Karpas-422 (cell line): ENCODE measurements at regions not wholly inside any gene's neighbourhood (a gene's known extent, or its start where the extent isn't known, plus 50 kb on each side); places are given as distances from the start of the nearest gene placed in this dataset.

Experiments
- DNase-seq: peaks from one replicate; pipeline ENCODE4 v3.0.0-alpha.2; 2015
- H2AFZ ChIP-seq: fragments of 200-600 bp; sonication (generic); 2 replicates; pipeline ENCODE4 v1.6.1; 2014; ENCODE audit warnings: antibody characterized with exemption, low read length, mixed read lengths
- H3K27ac ChIP-seq: fragments of 200-600 bp; sonication (generic); 2 replicates; pipeline ENCODE4 v1.5.1; 2014; ENCODE audit warnings: mild to moderate bottlenecking, low read length, moderate library complexity
- H3K27me3 ChIP-seq: fragments of 200-600 bp; sonication (generic); 2 replicates; pipeline ENCODE4 v1.6.1; 2014; ENCODE audit warnings: low read length, mixed read lengths
- H3K36me3 ChIP-seq: fragments of 200-600 bp; sonication (generic); 2 replicates; pipeline ENCODE4 v1.6.1; 2014; ENCODE audit warnings: low read length, mixed read lengths; ENCODE audit not compliant: insufficient read depth
- H3K4me1 ChIP-seq: fragments of 200-600 bp; sonication (generic); 2 replicates; pipeline ENCODE4 v1.6.1; 2014; ENCODE audit warnings: mild to moderate bottlenecking, low read length, mixed read lengths
- H3K4me2 ChIP-seq: fragments of 200-600 bp; sonication (generic); 2 replicates; pipeline ENCODE4 v1.6.1; 2014; ENCODE audit warnings: low read length, low read depth, mild to moderate bottlenecking; ENCODE audit not compliant: poor library complexity, severe bottlenecking
- H3K4me3 ChIP-seq: fragments of 200-600 bp; sonication (generic); 2 replicates; pipeline ENCODE4 v1.5.1; 2014; ENCODE audit warnings: mild to moderate bottlenecking, antibody characterized with exemption, low read length, mixed read lengths
- H3K79me2 ChIP-seq: fragments of 200-600 bp; sonication (generic); 2 replicates; pipeline ENCODE4 v1.6.1; 2014; ENCODE audit warnings: mild to moderate bottlenecking, low read length, mixed read lengths
- H3K9ac ChIP-seq: fragments of 200-600 bp; sonication (generic); 2 replicates; pipeline ENCODE4 v1.6.0; 2014; ENCODE audit warnings: low read length
- H3K9me2 ChIP-seq: fragments of 200-600 bp; sonication (generic), shearing (Covaris generic); replicated peaks from 2 replicates; pipeline ENCODE4 v1.6.0; 2014; ENCODE audit warnings: mild to moderate bottlenecking, low read length, moderate library complexity; ENCODE audit not compliant: insufficient read depth
- H3K9me3 ChIP-seq: fragments of 300-700, 200-600 bp; sonication (generic); 2 replicates; pipeline ENCODE4 v1.6.1; 2014; ENCODE audit warnings: low read length, mixed read lengths
- H4K20me1 ChIP-seq: fragments of 200-600 bp; sonication (generic); 2 replicates; pipeline ENCODE4 v1.6.1; 2014; ENCODE audit warnings: mild to moderate bottlenecking, antibody characterized with exemption, low read length, low read depth; ENCODE audit not compliant: insufficient read depth

DNA sequence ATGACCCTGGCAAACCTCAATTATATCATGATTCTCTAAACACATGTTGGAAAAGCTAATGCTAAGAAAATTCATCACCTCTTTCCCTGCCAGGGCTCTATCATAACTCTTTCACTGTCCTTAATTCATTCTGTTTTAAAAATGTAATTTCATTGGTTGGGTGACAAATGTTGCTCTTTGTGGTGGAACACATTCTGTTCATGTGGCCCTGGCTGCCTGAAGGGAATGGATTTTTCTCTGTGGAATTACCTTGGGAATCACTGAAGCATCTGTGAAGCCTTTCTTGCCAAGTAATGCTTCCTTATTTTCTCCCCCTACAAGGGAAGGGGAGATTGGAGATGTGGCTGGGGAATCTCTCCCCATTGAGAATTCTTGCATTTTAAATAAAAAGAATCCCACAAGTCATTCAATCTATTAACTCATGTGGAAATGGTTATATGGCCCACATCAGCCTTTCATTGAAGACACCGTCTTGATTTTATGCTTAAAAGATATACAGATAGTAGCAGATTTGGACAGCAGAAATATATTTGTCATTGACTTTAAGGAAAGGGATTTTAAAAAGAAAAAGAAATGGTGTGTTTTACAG lies 201.8 kb upstream of the NMUR2 start:
- Histone ChIP-seq H3K79me2 (no peaks in the 10 kb centered on the region), H3K4me2 (no peak overlapping the region), H3K9ac (no peak overlapping the region), H3K9me2 (no peaks in the 10 kb centered on the region), H3K27me3 (no peaks in the 10 kb centered on the region), H2AFZ (no peak overlapping the region), H4K20me1 (no peaks in the 10 kb centered on the region), H3K4me3 (no peak overlapping the region), H3K36me3 (no peaks in the 10 kb centered on the region), H3K27ac (no peak overlapping the region), H3K9me3 (no peaks in the 10 kb centered on the region), H3K4me1 (no peaks in the 10 kb centered on the region)
- DNase-seq = no peak

DNA sequence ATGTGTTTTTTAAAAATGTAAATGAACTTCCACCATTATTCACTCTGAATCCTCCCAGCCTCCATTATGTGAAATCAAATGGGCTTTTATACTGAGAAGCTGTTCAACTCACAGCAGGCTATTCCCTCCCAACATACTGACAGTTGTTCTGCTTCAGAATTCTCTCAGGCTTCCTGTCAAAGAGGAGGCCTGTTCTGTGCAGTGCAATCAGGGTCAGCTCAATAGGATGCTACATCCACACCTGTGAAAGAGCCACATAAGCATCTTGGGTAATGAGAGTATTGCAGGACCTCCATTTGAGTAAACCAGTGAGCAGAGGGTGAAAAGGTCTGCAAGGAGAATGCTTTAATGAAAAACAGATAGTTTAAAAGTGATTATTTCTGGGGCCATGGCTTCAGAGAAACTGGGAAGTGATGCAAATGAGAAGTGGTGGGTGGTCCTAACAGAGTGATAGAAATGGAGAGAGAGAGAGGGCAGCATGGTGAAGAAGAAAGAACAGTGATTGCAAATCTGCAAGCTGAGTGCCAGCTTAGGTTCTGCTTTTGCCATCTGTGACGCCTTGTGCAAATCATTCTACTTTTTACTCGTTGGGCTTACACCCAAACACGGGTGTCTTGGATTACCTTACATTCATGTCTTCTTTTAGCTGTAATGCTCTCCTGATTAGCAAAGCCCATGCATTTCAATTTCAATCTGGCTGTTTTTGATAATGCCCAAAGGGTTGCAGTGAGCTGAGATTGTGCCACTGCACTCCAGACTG lies 202.5 kb upstream of the NMUR2 start:
- Histone ChIP-seq H3K9me2 (no peaks in the 10 kb centered on the region), H3K79me2 (no peaks in the 10 kb centered on the region), H4K20me1 (no peaks in the 10 kb centered on the region), H3K9ac (no peak overlapping the region), H3K27ac (no peak overlapping the region), H3K9me3 (no peaks in the 10 kb centered on the region), H3K36me3 (no peaks in the 10 kb centered on the region), H3K27me3 (no peaks in the 10 kb centered on the region), H3K4me1 (no peaks in the 10 kb centered on the region), H3K4me3 (no peak overlapping the region), H3K4me2 (no peak overlapping the region), H2AFZ (no peak overlapping the region)
- no peak for DNase-seq

DNA sequence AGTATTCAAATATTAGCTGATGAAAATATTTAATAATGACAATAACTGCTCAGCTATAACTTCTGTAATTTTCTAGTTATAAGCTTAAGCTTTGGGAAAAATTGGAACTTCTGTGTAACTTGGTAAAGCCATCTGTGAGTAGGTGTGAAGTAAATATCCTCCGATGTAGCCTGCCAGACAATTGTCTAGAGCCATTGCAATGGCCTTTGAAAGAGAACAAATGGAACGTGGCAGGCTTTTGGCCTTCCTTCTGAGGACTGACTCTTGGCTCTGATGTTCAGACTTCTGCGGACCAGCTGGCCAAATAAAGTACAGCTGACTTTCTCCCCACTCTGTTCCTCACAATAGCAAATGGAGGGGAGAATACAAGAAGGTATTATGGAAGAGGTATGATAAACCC lies 203.4 kb upstream of the NMUR2 start:
- Histone ChIP-seq H2AFZ (no peak overlapping the region), H3K9me2 (no peaks in the 10 kb centered on the region), H3K9ac (no peak overlapping the region), H3K79me2 (no peaks in the 10 kb centered on the region), H3K4me1 (no peaks in the 10 kb centered on the region), H4K20me1 (no peaks in the 10 kb centered on the region), H3K27ac (no peak overlapping the region), H3K27me3 (no peaks in the 10 kb centered on the region), H3K4me3 (no peak overlapping the region), H3K36me3 (no peaks in the 10 kb centered on the region), H3K4me2 (no peak overlapping the region), H3K9me3 (no peaks in the 10 kb centered on the region)
- no peak for DNase-seq

DNA sequence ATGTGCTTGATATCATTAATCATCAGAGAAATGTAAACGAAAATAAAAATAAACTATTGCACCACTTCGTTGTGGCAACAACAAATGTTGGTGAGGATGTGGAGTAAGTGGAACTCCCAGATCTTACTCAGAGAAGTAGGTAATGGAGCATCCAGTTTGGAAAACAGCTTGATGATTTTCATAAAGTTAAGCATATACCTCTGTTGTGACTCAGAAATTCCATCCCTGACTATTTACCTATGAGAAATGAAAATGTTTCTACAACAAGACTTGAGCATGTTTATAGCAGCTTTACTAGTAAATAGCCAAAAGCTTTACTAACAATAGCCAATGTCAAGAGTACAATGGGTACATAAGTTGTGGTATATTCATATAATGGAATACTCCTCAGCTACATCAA lies 214.7 kb upstream of the NMUR2 start:
- no peak overlapping the region for H3K4me3 ChIP-seq
- H3K9ac ChIP-seq = no peak overlapping the region
- no peaks in the 10 kb centered on the region for H3K4me1 ChIP-seq
- no peaks in the 10 kb centered on the region for H4K20me1 ChIP-seq
- no peaks in the 10 kb centered on the region for H3K27me3 ChIP-seq
- no peak overlapping the region for H3K27ac ChIP-seq
- no peaks in the 10 kb centered on the region for H3K36me3 ChIP-seq
- no peak overlapping the region for H2AFZ ChIP-seq
- no peak for DNase-seq
- H3K9me2 ChIP-seq = no peaks in the 10 kb centered on the region
- H3K79me2 ChIP-seq = no peaks in the 10 kb centered on the region
- H3K4me2 ChIP-seq = no peak overlapping the region
- H3K9me3 ChIP-seq = no peaks in the 10 kb centered on the region

DNA sequence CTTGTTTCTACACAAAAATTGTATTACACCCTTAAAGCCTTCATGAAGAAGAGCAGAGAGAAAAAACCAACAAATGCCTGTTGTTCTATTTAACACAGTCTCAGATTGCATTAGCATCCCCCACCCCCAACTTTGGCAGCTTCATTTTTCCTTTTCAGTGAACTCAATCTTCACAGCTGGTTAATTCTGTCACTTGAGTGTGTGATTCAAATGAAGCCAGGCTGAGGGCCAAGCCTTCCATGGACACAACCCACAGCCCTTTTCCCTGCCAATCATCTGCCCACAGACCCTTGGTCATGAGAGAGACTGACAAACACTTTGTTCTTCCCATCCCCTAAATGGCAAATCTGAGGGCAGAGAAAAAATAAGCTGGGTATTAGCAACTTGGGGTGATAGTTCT lies 217.5 kb upstream of the NMUR2 start:
- Histone ChIP-seq H3K27me3 (no peaks in the 10 kb centered on the region), H3K27ac (no peak overlapping the region), H2AFZ (no peak overlapping the region), H3K4me2 (no peak overlapping the region), H3K79me2 (no peaks in the 10 kb centered on the region), H3K4me1 (no peaks in the 10 kb centered on the region), H3K9ac (no peak overlapping the region), H3K9me3 (no peaks in the 10 kb centered on the region), H3K9me2 (no peaks in the 10 kb centered on the region), H4K20me1 (no peaks in the 10 kb centered on the region), H3K4me3 (no peak overlapping the region), H3K36me3 (no peaks in the 10 kb centered on the region)
- DNase-seq = no peak

DNA sequence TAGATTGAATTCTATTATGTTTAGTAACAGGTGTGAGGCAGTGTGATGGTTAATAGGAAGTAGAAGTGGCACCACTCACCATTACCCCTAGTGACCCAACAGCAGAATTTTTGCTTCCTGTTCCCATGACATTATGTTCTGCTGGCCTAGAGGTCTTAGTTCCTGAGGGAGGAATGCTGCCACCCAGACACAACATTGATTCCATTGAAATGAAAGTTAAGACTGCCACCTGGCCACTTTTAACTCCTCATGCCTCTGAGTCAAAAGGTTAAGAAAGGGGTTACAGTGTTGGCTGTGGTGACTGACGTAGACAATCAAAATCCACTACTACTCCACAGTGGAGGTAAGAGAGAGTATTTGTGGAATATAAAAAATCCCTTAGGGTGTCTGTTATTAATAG lies 218.9 kb upstream of the NMUR2 start:
- no peaks in the 10 kb centered on the region for H3K4me1 ChIP-seq
- no peak overlapping the region for H2AFZ ChIP-seq
- no peaks in the 10 kb centered on the region for H3K79me2 ChIP-seq
- H3K9ac ChIP-seq = no peak overlapping the region
- H3K9me2 ChIP-seq = no peaks in the 10 kb centered on the region
- DNase-seq = no peak
- H3K27ac ChIP-seq = no peak overlapping the region
- no peak overlapping the region for H3K4me2 ChIP-seq
- H3K4me3 ChIP-seq = no peak overlapping the region
- no peaks in the 10 kb centered on the region for H3K9me3 ChIP-seq
- H3K27me3 ChIP-seq = no peaks in the 10 kb centered on the region
- H3K36me3 ChIP-seq = no peaks in the 10 kb centered on the region
- H4K20me1 ChIP-seq = no peaks in the 10 kb centered on the region

DNA sequence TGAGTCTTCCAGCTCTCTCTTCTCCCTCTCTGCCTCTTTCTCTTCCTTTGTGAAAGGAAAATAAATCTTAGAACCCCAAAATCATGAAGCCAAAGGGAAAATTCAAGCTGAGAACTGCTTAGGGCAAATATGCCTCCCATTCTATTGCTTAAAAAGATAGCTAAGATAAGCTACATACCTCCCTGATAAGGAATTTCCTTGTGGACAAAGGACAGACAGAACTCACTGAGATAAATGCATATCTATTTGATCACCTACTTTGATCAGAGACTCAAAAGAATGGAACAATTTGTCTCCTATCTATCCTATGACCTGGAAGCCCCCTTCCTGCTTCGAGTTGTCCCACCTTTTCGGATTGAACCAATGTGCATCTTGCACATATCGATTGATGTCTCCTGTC lies 220.6 kb upstream of the NMUR2 start:
- no peaks in the 10 kb centered on the region for H4K20me1 ChIP-seq
- no peaks in the 10 kb centered on the region for H3K9me2 ChIP-seq
- H3K36me3 ChIP-seq = no peaks in the 10 kb centered on the region
- H3K9ac ChIP-seq = no peak overlapping the region
- H3K4me3 ChIP-seq = no peak overlapping the region
- no peak overlapping the region for H3K4me2 ChIP-seq
- H2AFZ ChIP-seq = no peak overlapping the region
- H3K27ac ChIP-seq = no peak overlapping the region
- DNase-seq = no peak
- no peaks in the 10 kb centered on the region for H3K9me3 ChIP-seq
- H3K79me2 ChIP-seq = no peaks in the 10 kb centered on the region
- H3K4me1 ChIP-seq = no peaks in the 10 kb centered on the region
- H3K27me3 ChIP-seq = no peaks in the 10 kb centered on the region

DNA sequence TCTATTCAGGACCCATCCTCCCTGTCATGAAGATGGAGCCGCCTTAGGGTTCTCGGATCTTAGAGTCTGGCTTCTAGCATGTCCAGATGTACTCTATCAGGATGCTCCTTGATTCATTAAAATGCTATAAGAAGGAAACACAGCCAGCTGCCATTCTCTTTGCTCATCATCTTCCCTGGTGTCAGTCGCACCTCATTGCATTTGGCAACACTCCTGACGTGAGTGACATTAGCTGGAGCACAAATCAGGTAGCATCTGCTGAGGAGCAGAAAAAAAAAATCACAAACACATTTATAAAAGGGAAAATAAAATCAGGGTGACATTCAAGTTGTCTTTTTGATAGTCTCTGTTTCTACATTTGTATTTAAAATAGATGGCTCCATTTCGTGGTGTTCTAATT lies 226.1 kb upstream of the NMUR2 start:
- Histone ChIP-seq H3K4me3 (no peak overlapping the region), H3K36me3 (no peaks in the 10 kb centered on the region), H3K4me2 (no peak overlapping the region), H3K9me3 (no peaks in the 10 kb centered on the region), H3K27me3 (no peaks in the 10 kb centered on the region), H3K9ac (no peak overlapping the region), H3K79me2 (no peaks in the 10 kb centered on the region), H3K27ac (no peak overlapping the region), H3K4me1 (no peaks in the 10 kb centered on the region), H4K20me1 (no peaks in the 10 kb centered on the region), H3K9me2 (no peaks in the 10 kb centered on the region), H2AFZ (no peak overlapping the region)
- no peak for DNase-seq
